ENCODE measurements at regions not wholly inside any gene's neighbourhood (a gene's known extent, or its start where the extent isn't known, plus 50 kb on each side); places are given as distances from the start of the nearest gene placed in this dataset.

DNA sequence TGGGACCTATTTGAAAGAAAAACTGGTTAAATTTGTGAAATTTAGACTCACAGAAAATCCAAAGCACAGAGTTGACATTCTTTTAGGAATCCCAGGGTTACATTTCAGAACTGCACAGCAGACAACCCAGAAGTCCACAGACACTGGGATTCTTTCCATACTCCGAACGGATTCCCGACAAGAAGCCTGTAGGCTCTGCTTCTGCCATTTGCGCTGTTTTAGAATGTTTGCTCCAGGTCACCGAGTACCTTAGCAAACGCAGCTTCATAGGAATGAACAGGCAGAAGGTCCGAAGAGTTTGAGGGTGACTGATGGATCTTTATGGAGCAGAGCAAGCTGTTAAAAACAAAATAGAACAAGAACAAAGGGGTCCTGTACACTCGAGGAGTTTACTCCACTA lies 84.5 kb upstream of the NFIB start:
- Histone ChIP-seq H3K4me1 (ENCODE audit: control insufficient read depth in 1 of 2, insufficient read depth in 2 of 2, low read length in 2 of 2) (no peaks in the 10 kb centered on the region), H3K36me3 (ENCODE audit: control insufficient read depth in 1 of 2, insufficient read depth in 2 of 2, low read length in 2 of 2) (no peaks in the 10 kb centered on the region), H3K9ac (ENCODE audit: low read length) (no peak overlapping the region), H3K27ac (ENCODE audit: low read depth, low read length) (no peak overlapping the region), H3K4me3 (replicated peaks in 1 of 2; ENCODE audit: low read depth in 1 of 2, low read length in 2 of 2) (no peak overlapping the region), H2AFZ (ENCODE audit: low read depth, low read length, poor library complexity, severe bottlenecking) (no peak overlapping the region), H3K79me2 (ENCODE audit: insufficient read depth, low read length) (no peaks in the 10 kb centered on the region), H4K20me1 (ENCODE audit: insufficient read depth) (no peaks in the 10 kb centered on the region), H3K27me3 (ENCODE audit: insufficient read depth, low read length) (peaks cover 4% of the 10 kb centered on the region; the same call in 1 of the 2 replicates), H3K9me2 (ENCODE audit: insufficient read depth) (no peaks in the 10 kb centered on the region), H3K4me2 (ENCODE audit: low read length) (no peak overlapping the region), H3K9me3 (ENCODE audit: control insufficient read depth in 1 of 2, insufficient read depth in 1 of 2, low read depth in 1 of 2, low read length in 2 of 2) (no peaks in the 10 kb centered on the region)
- RAD21 ChIA-PET (ENCODE audit: low non-redundant PET in 1 of 2, low total read pairs in 2 of 2, uncharacterized antibody in 2 of 2, unreplicated experiment in 2 of 2), result no interaction called here
- CTCF ChIA-PET, result no interaction called here
- BruUV-seq (replicated peaks), result no TSS peak
- POLR2A ChIA-PET, result no interaction called here
- ATAC-seq (no peak), DNase-seq (ENCODE audit: low read depth, low spot score) (no peak)
- intact Hi-C loops (cut with micrococcal nuclease), result no loop called here
- TF ChIP-seq TCF7L2 (IDR thresholded peaks at IDR 0.05; ENCODE audit: borderline replicate concordance, extremely low read depth, insufficient read depth, insufficient read length) (no peak), CEBPB (IDR thresholded peaks at IDR 0.05; ENCODE audit: low read depth) (no peak)
- TF ChIP-seq, protein P1, sequence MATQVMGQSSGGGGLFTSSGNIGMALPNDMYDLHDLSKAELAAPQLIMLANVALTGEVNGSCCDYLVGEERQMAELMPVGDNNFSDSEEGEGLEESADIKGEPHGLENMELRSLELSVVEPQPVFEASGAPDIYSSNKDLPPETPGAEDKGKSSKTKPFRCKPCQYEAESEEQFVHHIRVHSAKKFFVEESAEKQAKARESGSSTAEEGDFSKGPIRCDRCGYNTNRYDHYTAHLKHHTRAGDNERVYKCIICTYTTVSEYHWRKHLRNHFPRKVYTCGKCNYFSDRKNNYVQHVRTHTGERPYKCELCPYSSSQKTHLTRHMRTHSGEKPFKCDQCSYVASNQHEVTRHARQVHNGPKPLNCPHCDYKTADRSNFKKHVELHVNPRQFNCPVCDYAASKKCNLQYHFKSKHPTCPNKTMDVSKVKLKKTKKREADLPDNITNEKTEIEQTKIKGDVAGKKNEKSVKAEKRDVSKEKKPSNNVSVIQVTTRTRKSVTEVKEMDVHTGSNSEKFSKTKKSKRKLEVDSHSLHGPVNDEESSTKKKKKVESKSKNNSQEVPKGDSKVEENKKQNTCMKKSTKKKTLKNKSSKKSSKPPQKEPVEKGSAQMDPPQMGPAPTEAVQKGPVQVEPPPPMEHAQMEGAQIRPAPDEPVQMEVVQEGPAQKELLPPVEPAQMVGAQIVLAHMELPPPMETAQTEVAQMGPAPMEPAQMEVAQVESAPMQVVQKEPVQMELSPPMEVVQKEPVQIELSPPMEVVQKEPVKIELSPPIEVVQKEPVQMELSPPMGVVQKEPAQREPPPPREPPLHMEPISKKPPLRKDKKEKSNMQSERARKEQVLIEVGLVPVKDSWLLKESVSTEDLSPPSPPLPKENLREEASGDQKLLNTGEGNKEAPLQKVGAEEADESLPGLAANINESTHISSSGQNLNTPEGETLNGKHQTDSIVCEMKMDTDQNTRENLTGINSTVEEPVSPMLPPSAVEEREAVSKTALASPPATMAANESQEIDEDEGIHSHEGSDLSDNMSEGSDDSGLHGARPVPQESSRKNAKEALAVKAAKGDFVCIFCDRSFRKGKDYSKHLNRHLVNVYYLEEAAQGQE (IDR thresholded peaks at IDR 0.05; ENCODE audit: low read depth), result no peak

DNA sequence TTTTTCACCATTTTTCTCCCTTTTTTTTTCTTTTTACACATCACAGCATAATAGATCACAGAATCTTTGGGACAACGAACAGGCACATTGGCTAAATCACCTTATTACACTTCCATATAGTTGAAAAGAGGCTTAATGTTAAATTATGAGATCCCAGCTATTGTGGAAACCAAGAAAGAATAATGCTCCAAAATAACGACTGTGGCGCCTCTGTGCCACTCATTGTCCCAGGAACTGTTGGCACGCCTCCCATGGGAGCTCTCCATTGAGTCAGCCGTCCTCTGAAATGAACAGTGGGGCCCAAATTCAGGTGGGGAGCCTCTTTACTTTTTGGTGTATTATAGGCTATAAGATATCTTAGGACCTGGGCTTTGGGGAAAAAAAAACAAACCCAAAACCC lies 82.2 kb upstream of the NFIB start:
- CTCF ChIA-PET, result no interaction called here
- Histone ChIP-seq H3K4me1 (ENCODE audit: control insufficient read depth in 1 of 2, insufficient read depth in 2 of 2, low read length in 2 of 2) (no peaks in the 10 kb centered on the region), H3K4me3 (replicated peaks in 1 of 2; ENCODE audit: low read depth in 1 of 2, low read length in 2 of 2) (no peak overlapping the region), H3K9ac (ENCODE audit: low read length) (no peak overlapping the region), H2AFZ (ENCODE audit: low read depth, low read length, poor library complexity, severe bottlenecking) (no peak overlapping the region), H3K9me2 (ENCODE audit: insufficient read depth) (no peaks in the 10 kb centered on the region), H3K27me3 (ENCODE audit: insufficient read depth, low read length) (no peaks in the 10 kb centered on the region), H3K36me3 (ENCODE audit: control insufficient read depth in 1 of 2, insufficient read depth in 2 of 2, low read length in 2 of 2) (no peaks in the 10 kb centered on the region), H3K4me2 (ENCODE audit: low read length) (no peak overlapping the region), H4K20me1 (ENCODE audit: insufficient read depth) (no peaks in the 10 kb centered on the region), H3K27ac (ENCODE audit: low read depth, low read length) (no peak overlapping the region), H3K9me3 (ENCODE audit: control insufficient read depth in 1 of 2, insufficient read depth in 1 of 2, low read depth in 1 of 2, low read length in 2 of 2) (no peaks in the 10 kb centered on the region), H3K79me2 (ENCODE audit: insufficient read depth, low read length) (no peaks in the 10 kb centered on the region)
- ATAC-seq (no peak), DNase-seq (ENCODE audit: low read depth, low spot score) (no peak)
- POLR2A ChIA-PET, result no interaction called here
- RAD21 ChIA-PET (ENCODE audit: low non-redundant PET in 1 of 2, low total read pairs in 2 of 2, uncharacterized antibody in 2 of 2, unreplicated experiment in 2 of 2), result no interaction called here
- intact Hi-C loops (cut with micrococcal nuclease), result no loop called here
- BruUV-seq (replicated peaks), result no TSS peak
- TF ChIP-seq, protein P2, sequence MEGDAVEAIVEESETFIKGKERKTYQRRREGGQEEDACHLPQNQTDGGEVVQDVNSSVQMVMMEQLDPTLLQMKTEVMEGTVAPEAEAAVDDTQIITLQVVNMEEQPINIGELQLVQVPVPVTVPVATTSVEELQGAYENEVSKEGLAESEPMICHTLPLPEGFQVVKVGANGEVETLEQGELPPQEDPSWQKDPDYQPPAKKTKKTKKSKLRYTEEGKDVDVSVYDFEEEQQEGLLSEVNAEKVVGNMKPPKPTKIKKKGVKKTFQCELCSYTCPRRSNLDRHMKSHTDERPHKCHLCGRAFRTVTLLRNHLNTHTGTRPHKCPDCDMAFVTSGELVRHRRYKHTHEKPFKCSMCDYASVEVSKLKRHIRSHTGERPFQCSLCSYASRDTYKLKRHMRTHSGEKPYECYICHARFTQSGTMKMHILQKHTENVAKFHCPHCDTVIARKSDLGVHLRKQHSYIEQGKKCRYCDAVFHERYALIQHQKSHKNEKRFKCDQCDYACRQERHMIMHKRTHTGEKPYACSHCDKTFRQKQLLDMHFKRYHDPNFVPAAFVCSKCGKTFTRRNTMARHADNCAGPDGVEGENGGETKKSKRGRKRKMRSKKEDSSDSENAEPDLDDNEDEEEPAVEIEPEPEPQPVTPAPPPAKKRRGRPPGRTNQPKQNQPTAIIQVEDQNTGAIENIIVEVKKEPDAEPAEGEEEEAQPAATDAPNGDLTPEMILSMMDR (IDR thresholded peaks at IDR 0.05 in 2 of 3, conservative IDR thresholded peaks at IDR 0.05 in 1 of 3; ENCODE audit: borderline replicate concordance in 1 of 3, insufficient read depth in 1 of 3, low read depth in 2 of 3, low read length in 2 of 3), result no peak
- no peak for TF ChIP-seq POLR2A (IDR thresholded peaks at IDR 0.05; ENCODE audit: borderline replicate concordance, extremely low read depth, insufficient read depth, insufficient read length)
- TF ChIP-seq, protein P3, sequence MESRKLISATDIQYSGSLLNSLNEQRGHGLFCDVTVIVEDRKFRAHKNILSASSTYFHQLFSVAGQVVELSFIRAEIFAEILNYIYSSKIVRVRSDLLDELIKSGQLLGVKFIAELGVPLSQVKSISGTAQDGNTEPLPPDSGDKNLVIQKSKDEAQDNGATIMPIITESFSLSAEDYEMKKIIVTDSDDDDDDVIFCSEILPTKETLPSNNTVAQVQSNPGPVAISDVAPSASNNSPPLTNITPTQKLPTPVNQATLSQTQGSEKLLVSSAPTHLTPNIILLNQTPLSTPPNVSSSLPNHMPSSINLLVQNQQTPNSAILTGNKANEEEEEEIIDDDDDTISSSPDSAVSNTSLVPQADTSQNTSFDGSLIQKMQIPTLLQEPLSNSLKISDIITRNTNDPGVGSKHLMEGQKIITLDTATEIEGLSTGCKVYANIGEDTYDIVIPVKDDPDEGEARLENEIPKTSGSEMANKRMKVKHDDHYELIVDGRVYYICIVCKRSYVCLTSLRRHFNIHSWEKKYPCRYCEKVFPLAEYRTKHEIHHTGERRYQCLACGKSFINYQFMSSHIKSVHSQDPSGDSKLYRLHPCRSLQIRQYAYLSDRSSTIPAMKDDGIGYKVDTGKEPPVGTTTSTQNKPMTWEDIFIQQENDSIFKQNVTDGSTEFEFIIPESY (IDR thresholded peaks at IDR 0.05; ENCODE audit: extremely low read depth, insufficient replicate concordance, low read length), result no peak
- no peak for TF ChIP-seq SRF (IDR thresholded peaks at IDR 0.05; ENCODE audit: low read depth)
- TF ChIP-seq ELF1 (IDR thresholded peaks at IDR 0.05; ENCODE audit: borderline replicate concordance, low read depth), result no peak
- no peak for TF ChIP-seq CEBPB (IDR thresholded peaks at IDR 0.05; ENCODE audit: low read depth)
- no peak for TF ChIP-seq YY1 (IDR thresholded peaks at IDR 0.05; ENCODE audit: extremely low read depth, insufficient replicate concordance, low read depth, low read length)
- TF ChIP-seq, protein P4, sequence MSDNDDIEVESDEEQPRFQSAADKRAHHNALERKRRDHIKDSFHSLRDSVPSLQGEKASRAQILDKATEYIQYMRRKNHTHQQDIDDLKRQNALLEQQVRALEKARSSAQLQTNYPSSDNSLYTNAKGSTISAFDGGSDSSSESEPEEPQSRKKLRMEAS (IDR thresholded peaks at IDR 0.05), result no peak
- no peak for TF ChIP-seq EGR1 (IDR thresholded peaks at IDR 0.05; ENCODE audit: low read depth)
- TF ChIP-seq EZH2phosphoT487 (IDR thresholded peaks at IDR 0.05; ENCODE audit: borderline replicate concordance), result no peak

All from HCT116 (cell line).